HUDEP-2 (cell line): ENCODE measurements at regions not wholly inside any gene's neighbourhood (a gene's known extent, or its start where the extent isn't known, plus 50 kb on each side); places are given as distances from the start of the nearest gene placed in this dataset.

ENCODE experiments used
- DNase-seq, 76 experiments: peaks; one replicate each; lab custom pipeline; 2025; ENCODE audit not compliant: unreplicated experiment in 76 of 76; lab: John Stamatoyannopoulos, UW

DNA sequence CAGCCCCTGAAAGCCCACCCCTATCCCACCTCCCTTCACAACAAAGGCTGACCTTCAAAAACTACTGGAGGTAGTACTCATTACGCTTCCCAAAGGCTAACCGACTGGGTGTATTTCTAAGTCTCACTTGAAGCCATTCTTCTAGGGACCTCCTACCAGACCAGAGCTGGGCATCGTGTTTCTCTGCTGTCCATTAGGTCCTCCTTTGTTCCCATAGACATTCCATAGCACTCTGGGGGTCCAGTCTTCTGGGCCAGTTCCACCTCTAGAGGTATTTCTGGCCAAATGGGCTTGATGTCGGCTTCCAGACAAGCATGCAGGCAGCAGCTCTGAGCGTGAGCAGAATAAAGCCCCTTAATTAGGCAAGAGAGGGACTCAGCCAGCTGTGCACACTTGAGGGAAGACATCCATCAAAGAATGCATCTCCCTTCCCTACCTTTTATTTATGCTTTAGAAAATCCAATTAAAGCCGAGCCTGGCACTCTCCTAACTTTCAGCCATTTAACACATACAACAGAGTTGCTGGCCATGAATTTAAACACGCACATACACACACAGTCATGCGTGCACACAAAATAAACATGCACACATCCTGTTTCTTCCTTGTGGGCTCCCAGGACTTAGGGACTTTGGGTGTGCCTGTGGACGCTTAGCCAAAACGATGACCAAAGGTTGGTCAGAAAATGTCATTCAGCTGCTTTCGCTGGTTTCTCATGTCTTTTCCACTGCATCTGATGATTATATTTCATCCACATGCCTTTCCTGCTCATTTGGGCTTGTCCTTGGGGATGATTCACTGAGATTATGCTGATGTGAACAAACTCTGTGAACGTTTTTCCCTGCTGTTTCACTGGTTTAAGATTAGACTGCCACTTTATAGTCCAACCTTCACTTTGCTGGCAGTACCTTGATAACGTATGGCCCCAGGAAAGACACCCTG, 362.0 kb upstream of the NFE2L3 start:
- no peak for DNase-seq

DNA sequence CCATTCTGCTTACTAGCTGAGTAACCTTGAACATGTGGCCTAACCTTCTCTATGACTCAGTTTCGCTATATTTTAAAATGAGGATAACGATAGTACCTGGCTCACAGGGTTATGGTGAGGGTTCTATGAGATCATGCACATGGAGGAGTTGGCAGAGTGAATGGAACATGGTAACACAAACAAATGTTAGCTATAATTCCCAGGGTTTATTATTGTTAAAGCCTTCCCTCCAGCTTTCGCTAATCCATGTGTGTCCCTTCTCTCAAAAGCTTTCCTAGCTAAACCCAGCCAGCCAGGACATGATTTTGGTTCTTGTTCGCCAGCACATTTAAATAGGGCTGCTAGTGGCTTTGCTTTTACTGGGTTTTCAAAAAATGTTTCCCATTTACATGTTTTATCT, 361.0 kb upstream of the NFE2L3 start:
- DNase-seq = no peak

DNA sequence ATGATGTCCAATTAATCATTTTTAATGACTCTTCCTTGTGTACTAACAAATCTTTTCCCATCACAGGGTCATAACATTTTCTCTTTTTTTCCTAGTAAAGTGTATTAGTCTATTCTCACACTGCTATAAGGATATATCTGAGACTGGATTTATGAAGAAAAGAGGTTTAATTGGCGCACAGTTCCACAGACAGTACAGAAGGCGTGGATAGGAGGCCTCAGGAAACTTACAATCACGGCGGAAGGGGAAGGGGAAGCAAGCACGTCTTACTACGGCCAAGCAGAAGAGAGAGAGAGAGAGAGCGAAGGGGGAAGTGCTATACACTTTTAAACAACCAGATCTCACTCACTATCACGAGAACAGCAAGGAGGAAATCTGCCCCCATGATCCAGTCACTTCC, 359.4 kb upstream of the NFE2L3 start:
- DNase-seq = no peak

DNA sequence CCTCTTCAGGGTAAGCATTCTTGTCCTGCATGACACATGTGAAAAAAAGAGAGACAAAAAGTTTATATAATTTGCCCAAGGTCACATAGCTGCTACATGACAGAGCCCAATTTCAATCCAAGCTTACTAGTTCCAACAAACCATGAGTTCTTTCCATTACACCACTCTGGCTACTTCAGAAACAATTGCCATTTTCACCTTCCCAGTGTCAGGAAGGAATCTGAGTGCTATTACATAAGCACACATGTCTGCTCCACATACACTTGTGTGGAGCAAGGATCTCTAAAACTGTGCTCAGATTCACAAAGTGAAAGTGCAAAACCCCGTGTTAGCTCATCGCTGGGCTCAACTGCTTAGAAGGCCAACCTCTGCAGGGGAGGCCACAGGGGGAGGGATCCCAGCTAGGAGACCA, 356.2 kb upstream of the NFE2L3 start:
- no peak for DNase-seq

GRCh38 chr7:25798344-25798743, 353.7 kb upstream of the NFE2L3 start:
- DNase-seq = no peak

DNA sequence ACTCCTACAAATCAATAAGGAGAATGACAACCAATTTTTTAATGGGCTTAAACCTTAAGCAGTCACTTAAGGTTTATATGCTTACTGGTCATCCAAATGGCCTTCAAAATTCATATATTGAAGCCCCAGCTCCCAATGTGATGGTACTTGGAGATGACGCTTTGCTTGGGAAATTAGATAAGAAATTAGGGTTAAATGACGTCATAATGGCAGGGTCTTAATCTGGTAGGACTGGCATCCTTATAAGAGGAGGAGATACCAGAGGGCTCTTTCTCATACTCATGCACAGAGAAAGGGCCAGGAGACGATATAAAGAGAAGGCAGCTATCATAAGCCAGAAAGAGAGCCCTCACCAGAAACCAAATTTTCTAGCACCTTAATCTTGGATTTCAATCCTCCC, 350.8 kb upstream of the NFE2L3 start:
- DNase-seq = no peak

- DNase-seq = no peak
These were observed 349.9 kb upstream of the NFE2L3 start for GRCh38 chr7:25802057-25802456.

DNA sequence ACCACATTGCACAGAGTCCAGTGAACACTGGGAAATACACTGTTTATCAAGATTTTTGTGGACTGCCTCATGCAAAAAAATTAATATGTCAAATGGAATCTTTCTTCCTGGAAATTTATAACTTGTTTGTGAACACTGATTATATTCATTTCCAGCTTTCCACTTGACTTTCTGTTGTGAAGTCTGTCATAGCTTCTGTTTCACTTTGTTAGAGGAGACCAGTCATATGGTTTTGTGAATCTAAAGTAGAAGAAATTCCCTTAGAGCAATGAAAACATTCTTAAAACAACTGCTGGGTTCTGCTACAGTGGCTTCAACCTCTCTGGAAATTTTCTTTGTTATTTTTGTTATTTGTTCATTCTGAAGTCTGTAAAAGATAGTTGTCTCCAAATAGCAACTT, 349.5 kb upstream of the NFE2L3 start:
- no peak for DNase-seq

GRCh38 chr7:25803117-25803887, 348.7 kb upstream of the NFE2L3 start:
- DNase-seq = no peak

GRCh38 chr7:25804154-25804553, 347.8 kb upstream of the NFE2L3 start:
- no peak for DNase-seq

- no peak for DNase-seq
These were observed 346.8 kb upstream of the NFE2L3 start for GRCh38 chr7:25805027-25805687.

GRCh38 chr7:25807086-25807611, 344.8 kb upstream of the NFE2L3 start:
- DNase-seq = no peak

GRCh38 chr7:25809441-25809840, 342.6 kb upstream of the NFE2L3 start:
- no peak for DNase-seq

GRCh38 chr7:25812086-25812850, 339.7 kb upstream of the NFE2L3 start:
- no peak for DNase-seq

GRCh38 chr7:25813381-25813780, 338.6 kb upstream of the NFE2L3 start:
- DNase-seq = no peak

DNA sequence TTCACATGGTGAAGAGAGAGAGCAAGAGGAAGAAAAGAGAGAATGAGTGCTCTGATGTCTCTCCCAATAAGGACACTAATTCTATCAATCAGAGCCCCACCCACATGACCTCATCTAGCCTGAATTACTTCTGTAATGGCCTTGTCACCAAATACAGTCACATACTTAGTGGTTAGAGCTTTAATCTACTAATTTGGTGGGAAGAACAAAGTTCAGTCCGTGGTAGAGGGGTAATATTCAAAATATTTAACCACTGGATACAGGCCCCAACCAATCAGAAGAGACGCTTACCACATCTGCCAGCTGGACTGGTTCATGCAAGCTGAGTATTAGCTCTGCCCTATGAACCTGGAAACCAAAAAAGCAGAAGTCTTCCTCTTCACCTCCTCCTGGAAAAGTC, 336.3 kb upstream of the NFE2L3 start:
- DNase-seq = no peak

GRCh38 chr7:25820432-25821040, 331.5 kb upstream of the NFE2L3 start:
- peak in 1 of 76 experiments; percentile 3 for DNase-seq

- DNase-seq = no peak
These were observed 330.8 kb upstream of the NFE2L3 start for GRCh38 chr7:25821225-25821624.

DNA sequence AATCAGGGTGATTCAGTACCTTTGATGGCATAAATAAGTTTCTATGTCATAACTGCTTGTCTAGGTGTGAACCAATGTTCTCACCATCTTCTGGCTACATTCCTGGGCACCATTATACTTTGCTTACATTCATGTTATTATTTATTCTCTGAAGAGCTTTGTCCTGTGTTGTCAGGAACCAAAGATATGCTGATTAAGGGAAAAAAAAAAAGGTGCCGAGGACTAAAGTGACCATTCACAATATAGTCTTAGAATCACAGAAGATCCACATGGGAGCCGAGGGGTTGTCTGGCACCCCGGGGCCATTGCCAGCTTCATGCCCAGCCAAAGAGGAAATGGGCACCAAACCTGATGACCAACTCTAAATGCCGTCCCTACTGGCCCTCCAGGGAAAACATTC, 329.2 kb upstream of the NFE2L3 start:
- no peak for DNase-seq

- no peak for DNase-seq
These were observed 328.4 kb upstream of the NFE2L3 start for GRCh38 chr7:25823571-25823970.
